ENCODE measurements at regions not wholly inside any gene's neighbourhood (a gene's known extent, or its start where the extent isn't known, plus 50 kb on each side); places are given as distances from the start of the nearest gene placed in this dataset.

DNA sequence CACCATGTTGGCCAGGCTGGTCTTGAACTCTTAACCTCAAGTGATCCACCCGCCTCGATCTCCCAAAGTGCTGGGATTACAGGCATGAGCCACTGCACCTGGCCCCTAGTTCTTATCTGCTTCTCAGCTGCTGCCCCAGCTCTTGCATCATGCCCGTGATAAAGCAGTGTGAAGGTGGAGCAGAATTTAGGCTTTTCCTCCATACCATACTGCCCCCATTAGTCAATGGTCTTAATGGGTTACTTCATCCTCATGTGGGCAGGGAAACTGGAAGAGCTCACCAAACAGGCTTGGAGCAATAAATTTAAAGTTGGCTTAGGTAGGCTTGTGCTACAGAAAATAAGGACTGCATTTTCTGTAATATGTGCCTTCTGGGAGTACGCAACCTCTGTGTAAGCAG lies 636.9 kb upstream of the BOD1L1 start:
- no peak for DNase-seq

DNA sequence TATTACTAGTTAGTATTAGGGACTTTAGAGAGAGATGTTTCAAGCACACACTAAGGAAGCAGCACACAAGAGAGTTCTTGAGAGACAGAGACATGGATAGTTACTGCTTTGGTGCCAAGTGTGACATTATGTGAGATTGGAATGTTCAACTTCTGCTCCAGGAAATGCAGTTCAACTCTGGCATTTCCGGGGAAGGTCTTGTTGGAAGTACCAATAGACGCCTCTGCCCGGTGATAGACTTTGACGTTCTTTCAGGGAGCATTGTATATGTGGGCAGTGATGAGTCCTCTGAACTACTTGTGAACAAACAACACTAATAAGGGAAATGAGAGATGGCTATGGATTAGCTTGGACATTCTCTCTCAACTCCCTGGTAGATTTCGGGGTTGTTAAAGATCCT lies 638.1 kb upstream of the BOD1L1 start:
- DNase-seq, result no peak

DNA sequence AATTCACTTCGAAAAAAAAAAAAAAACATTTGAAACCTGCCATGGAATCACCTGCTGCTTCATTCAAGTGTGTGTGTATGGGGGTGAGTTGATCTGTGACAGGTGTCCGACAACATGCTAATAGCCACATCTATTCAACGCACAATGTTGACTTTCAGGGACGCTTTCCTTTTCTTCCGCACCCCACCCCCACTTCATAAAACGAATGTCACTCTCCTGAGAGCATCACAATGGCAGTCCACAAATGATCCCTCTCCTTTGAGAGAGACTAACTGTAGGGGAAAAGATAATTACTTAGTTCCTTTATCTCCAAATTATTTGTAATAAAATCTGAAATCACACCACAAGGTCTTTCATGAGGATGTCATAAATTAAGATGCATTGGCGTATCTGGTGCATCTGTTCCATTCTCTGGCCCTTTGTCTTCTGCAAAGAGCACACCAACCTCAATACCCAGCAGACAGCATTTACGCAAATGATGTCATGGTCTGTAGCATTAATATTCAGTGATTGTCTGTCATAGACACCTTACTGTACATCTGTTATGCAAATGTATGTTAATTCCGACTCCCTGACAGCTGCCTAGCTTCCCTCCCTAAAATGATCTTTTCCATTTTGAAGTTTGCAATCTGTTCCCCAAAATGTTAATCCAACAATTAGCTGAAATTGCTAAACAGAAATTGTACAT lies 640.0 kb upstream of the BOD1L1 start:
- DNase-seq, result no peak

DNA sequence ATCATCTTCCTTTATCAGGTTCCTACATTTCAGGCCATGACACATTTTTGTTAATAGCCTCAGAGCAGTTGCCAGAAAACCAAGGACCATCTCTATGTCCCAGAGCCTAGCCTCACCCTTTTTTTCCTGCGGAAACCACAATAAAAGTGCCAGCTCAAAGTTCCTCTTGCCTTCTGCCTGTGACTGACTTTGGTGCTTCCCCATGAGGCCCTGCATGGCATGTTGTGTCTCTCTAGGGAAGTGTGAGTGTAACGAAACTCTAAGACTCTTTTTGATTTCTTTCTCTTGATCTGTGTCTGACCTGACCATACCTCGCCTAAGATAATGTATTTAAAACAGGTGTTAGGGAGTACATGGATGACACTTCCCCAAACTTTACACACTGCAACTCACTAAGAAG lies 642.3 kb upstream of the BOD1L1 start:
- no peak for DNase-seq

DNA sequence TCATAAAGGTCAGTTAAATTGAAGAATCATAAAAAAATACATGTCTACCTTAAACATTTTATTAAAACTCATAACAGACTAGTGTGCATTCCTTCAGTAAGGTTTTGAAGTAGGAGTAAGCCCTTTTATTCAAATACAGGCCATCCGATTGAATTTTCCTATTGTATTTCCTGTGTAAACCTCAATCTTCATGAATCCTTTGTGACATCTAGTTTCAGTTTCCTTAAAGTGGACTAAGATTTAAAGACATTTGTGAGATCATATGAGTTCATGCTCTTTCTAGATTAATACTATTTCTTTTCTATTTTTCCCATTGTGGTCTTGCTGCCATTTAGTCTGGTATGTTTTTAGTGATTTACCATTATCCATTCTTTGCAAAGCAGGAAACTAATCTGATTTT lies 644.7 kb upstream of the BOD1L1 start:
- no peak for DNase-seq

DNA sequence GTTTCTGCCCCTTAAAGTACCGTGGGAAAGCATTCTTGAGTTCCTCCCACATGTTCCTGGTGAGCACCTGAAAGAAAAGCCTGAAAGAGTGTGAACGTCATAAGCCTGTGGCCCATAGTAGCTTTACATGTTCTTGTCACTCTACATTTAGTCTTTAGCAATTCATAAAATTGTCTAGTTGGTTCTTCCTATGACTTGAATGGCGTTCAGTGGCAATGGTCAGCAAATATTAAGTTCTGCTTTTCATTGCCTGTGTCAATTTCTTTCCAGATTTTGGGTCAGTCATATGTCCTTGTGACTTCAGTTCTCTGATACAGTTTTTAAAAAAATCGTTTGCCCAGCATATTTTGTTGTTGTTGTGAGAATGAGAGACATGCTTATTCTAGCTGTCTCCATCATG lies 650.0 kb upstream of the BOD1L1 start:
- no peak for DNase-seq

DNA sequence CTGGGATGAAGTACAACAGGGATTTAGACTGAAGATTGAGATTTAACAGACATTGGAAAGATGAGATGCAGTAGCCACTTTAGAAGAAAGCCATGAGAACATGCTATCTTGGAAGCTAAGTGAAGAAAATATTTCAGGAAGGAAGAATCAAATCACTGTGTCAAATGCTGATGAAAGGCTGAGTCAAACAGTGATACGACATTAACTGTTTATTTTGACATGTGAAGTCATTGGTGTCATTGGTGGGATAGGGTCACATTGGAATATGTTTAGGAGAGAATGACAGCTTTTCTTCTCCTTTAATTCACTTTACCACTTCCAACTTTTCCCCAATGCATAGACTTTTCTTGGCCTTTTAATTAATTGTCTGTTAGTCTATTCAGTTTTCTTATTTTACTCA lies 653.0 kb upstream of the BOD1L1 start:
- no peak for DNase-seq

DNA sequence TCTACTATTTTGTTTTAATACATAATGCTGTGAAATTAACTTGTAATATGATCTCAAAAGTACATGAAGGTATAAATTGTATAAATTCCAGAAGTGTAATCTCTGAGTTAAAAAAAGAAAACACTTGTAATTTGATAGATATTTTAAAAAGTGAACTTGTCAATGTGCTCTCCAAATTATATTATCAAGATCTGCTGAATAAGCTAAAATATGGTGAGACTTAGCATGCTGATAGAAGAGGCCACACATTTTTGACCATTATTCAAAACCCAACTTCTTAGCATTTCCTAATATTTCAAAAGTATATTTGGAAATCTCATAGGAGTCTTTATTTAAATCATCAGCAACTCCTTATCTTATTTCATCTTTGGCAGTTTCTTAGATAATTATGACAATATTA lies 657.1 kb upstream of the BOD1L1 start:
- DNase-seq, result no peak

DNA sequence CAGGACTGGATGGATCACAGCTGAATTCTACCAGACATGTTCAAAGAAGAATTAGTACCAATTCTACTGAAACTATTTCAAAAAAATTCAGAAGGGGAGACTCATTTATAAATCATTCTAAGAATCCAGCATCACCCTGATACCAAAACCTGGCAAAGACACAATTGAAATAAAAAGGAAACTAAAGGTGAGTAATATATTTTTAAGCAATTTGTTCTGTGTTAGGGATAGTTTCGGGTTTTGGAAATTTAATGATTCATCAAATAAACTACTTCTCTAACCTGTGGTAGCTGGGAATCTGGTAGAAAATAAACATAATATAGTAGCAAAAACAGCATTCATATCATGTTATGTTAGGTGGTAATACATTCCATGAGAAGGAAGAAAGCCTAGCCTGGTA lies 662.2 kb upstream of the BOD1L1 start:
- DNase-seq, result no peak

DNA sequence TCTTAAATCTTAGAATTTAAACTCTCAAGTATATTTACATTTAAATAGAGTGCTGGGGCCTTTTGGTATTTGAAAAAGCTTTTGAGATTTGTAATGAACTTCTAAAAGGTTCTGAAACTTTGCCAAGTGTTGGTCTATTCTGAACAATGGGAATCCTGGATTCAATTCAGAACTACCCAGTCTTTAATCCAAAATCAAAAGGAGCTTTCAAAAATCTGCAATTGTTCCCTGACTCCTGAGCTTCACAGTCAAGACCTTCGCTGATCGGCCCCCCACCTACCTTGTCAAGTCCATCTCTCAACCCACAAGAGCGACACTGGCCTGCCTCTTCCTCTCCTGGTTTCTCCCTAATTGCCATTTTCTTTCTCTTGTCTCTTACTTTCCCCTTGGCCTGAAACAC lies 666.1 kb upstream of the BOD1L1 start:
- DNase-seq, result no peak

DNA sequence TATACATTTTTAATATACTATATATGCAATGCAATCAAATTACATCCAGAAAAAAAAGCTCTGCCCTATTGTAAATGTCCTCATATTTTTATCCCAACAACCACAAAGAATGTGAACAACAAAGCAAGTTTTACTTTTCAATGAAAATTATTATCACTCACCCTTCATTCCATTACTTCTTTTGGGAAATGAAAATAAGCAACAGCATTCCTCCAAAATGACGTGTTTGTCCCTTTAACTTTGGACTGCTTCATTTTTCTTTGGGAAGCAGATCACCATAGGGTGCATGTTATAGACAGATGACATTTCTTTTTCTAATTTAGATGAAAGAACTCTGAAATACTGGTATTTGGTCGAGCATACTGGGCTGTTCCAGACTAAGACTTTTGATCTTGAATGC lies 667.1 kb upstream of the BOD1L1 start:
- no peak for DNase-seq

DNA sequence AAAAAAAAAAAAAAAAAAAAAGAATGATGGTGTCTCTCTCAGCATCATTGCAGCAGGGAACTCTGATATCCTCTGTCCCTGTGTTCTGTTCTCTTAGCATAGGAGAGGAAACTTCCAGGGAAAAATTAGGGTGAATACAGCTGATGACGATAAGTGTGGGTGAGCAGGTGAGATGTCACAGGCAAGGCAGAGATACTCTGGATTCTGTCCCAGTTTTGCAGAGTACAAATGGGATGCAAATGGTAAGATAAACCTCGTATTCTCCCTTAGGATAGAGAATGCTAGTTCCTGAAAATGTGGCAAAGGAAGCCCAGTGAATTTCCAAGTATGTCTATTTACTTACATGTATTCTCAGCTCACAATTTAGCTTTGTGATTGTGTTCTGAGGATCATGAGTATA lies 671.6 kb upstream of the BOD1L1 start:
- DNase-seq, result no peak

DNA sequence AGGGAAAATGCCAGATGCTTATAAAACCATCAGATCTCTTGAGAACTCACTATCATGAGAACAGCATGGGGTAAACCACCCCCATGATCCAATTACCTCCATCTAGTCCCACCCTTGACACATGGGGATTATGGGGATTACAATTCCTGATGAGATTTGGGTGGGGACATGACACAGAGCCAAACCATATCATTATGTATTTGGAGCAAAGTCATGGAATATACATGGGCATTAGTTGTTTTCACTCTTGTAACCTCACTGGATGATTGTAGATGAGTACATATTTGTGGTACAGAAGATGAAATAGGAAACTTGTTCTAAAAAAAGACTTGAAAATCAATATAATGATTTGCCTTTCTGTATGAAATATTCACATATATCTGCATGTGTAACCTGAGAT lies 674.5 kb upstream of the BOD1L1 start:
- DNase-seq, result no peak

DNA sequence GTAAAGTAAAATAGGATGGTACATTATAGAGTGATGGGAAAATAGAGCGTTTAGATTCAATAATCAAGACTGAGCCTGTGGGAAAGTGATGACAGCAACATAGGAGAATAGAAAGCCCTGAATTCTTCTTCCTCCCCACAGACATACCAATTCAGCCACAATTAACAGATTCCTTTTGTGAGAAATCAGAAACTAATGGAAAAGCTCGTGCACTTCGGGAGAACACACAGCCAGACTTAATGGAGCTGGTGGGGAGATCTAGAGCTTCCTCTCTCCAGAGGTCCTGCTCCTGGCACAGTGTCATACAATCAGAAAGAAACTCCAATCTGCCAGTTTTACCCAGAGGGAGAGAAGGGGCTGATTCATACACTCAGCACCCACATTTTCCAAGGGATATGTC lies 676.3 kb upstream of the BOD1L1 start:
- DNase-seq, result no peak

DNA sequence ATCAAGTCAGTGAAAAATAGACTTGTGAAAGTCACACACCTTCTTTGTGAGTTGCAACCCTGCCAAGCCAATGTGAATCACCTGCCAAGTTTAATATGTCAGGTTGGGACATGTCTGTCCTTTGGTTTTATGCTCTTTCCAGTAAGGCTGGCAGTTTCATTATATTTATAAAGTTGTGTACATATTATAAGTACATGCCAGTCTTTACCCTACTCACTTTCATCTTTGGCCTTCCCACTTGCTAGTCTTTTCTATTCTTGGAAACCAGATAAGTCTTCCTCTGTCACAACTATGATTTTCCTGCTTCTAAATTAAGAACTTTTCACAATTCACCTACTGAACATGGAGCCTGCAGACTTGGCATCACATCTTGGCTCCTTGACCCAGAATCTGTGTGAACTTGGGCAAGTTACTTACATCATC lies 680.7 kb upstream of the BOD1L1 start:
- DNase-seq, result no peak

DNA sequence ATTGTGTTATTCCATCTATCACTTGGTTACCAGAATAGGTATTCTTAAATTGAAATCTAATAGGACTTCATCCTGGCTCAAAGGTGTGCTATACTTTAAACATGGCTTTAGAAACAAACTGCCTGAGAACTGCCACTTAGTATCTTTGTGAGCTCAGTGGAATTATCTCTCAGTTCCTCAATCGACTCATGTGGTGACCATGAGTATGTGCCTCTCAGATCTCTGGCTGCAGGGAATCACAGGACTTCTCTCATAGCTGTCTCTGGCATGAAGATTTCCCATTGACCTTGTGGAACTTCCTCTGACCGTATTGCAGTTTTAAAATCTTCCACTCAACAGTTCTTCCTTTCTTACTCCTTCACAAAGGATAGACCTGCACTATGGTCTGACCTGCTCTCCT lies 681.9 kb upstream of the BOD1L1 start:
- DNase-seq, result no peak

DNA sequence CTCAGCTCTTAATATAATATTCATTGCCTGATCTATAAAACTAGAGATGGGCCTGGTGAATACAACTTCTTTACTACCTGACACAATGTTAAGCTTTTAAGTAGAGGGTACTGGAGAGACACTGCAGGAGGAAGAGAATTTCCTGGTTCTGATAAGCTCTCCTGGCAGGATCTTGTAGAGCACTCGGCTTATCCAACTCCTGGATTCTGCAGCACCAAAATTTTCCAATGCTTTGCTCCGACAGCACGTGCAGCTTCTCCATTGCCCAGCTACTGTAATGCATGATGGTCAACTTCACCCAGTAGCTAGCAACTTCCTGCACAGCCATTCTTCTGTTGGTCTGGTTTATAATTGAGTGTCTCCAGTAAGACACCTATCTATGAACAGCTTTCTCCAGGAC lies 686.2 kb upstream of the BOD1L1 start:
- DNase-seq, result no peak

DNA sequence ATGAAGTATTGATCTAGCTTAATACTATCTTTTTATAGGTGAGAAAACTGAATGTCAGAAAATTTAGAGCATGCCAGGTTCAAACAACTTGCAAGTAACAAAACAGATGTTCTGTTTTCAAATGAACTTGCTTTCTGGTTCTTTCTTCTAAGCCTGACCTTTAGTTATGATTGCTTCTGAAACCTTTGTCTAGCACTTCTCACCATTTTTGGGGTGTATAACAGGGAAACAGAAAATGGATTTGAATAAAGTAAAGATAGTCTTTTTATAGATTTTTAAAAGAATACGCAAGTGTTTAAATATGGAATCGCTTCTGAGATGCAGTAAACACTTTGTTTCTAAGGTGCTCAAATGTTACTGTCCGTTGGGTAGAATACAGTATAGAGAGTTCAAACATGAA lies 687.2 kb upstream of the CPEB2 start:
- no peak for DNase-seq

DNA sequence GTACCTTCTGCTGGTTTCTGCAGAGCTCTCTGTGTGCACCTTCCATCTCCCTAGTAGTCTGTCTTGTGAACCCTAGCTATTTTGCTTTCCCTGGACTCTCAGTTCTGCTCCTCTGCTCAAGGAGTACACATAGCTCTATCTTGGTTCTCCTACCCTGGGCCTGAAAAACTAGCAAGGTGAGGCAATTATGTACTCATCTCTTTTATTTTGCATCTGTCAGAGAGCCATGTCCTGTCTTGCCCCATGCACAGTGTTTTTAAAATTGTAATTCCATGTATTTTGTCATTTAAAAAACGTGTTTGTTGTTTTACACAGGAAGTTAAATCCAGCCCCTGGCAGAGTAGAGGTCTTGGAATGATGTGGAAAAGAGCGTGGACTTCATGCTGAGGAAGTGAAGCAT lies 684.9 kb upstream of the CPEB2 start:
- no peak for DNase-seq

DNA sequence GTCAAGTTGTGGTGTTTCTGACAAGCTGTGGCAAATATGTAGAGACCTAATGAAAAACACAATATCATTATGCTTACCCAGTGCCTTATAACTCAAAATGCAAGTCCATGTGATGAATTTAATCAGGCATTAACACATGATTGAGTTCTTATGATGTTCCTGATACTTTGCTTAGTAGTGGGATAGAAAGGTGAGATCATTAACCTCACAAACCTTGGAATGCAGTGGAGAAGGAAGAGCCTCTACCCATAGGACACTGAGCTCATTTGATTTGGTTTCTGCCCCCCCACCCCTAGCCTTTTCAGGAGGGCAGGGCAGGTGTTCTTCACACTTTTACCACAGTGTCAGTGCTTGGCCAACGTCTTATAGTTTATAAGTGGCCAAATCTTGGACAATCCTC lies 683.6 kb upstream of the CPEB2 start:
- no peak for DNase-seq

DNA sequence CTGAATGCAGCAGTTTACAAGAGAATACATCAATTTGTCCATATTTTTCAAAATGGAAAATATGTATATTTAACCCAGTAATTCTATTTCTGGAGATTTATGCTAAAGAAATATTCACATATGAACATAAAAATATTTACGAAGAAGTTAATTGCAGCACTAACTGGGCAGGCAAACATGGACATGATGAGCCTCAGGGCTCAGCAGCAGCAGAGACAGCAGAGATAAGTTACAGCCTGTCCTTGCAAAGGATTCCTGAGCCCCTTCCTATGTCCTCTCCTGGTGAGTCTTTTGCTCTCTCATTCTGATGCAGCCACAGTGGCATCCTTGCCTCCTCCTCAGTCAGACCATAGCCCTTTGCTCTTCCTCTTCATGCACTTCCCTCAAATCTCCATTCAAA lies 680.6 kb upstream of the CPEB2 start:
- DNase-seq, result no peak

DNA sequence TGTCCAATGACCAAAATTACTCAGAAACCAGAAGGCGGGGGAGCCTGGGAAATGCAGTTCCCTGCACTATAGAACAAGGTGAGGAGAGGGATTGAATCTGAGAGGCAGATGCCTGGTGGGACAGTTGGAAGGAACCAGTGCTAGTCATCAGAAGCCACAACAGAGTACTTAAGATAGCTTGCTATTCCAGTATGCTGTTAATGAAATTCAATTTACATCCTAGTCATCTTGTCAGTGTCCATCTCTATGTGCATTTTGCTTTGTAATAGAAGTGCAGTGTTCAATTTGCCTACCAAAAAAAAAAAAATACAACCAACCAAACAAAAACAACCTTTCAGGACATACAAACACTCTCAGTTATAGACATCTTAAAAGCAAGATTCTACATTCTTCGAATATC lies 679.1 kb upstream of the CPEB2 start:
- DNase-seq, result no peak

DNA sequence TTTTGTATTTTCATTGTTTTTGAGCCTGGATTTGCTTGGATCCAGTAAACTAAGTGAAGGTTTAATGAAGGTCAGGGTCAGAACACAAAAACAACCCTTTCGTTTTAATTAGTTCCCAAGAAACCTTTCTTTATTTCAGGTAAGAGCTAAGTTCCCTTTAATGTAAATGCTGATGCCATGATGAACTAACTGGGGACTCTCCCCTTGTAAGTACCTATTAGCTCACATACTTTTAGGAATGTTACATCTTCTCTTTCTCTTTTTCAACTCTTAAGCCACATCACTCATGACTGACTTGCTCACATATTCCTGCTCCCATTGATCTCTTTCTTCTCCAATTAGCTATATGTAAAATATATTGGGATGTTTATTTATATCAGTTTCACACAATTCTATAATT lies 673.1 kb upstream of the CPEB2 start:
- DNase-seq, result no peak

DNA sequence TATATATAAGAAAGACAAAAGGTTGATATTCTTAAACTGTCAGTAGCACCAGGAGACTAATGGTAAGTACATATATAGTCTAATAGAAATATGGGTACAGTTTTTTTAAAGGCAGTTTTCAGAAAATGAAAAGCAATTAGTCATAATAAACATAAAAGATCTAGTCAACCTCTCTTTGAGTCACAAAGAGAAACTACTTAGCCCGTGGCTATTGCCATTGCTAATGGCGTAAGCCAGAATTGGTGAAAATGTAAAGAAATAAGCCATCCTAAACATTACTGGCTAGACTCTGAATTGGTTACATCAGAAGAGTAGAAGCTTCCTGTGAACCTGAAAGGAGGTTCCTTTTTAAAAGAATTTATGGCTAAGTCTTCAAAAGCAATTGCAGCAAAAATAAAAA lies 668.7 kb upstream of the CPEB2 start:
- DNase-seq, result no peak

DNA sequence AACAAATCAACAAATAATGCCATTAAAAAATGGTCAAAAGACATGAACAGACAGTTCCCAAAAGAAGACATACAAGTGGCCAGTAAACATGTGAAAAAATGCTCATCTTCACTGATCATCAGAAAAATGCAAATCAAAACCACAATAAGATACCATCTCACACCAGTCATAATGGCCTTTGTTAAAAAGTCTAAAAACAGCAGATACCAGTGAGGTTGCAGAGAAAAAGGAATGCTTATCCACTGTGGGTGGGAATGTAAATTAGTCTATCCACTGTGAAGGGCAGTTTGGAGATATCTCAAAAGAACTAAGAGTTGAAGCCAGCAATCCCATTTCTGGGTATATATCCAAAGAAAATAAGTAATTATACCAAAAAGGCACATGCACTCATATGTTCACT lies 668.1 kb upstream of the CPEB2 start:
- DNase-seq, result no peak

DNA sequence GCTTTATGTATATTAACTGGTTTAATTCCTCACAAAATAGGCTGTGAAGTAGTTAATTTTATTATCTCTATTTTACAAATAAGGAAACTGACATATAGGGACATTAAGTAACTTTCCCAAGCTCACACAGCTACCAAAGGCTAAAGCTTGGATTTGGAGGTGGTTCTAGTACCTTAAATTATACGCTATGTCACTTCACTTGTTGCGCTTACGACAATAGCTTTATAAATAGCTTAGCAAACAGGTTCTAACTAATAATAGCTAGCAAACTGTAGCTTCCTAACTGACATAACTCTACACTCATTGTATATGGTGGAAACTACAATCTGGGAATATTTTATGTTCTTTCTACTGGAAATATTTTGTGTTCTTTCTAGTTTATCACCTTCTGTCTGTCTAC lies 666.4 kb upstream of the CPEB2 start:
- DNase-seq, result no peak
